IMR-90 (cell line): ENCODE measurements at regions not wholly inside any gene's neighbourhood (a gene's known extent, or its start where the extent isn't known, plus 50 kb on each side); places are given as distances from the start of the nearest gene placed in this dataset.

ENCODE experiments used
- BHLHE40 ChIP-seq: fragments of 150-350 bp; IDR thresholded peaks from 2 replicates; pipeline ENCODE4 v1.6.1; 2016; ENCODE audit warnings: mild to moderate bottlenecking, low read depth, low read length
- CEBPB ChIP-seq: IDR thresholded peaks from 2 replicates; pipeline ENCODE4 v1.6.1; 2012; ENCODE audit warnings: low read depth, low read length, improper control_type of control experiment
- CHD1 ChIP-seq: IDR thresholded peaks from 2 replicates; pipeline ENCODE4 v1.6.1; 2012; ENCODE audit warnings: low read depth, low read length, improper control_type of control experiment
- MAFK ChIP-seq: IDR thresholded peaks from 2 replicates; pipeline ENCODE4 v1.6.1; 2012; ENCODE audit warnings: low read depth, low read length, improper control_type of control experiment
- MXI1 ChIP-seq: IDR thresholded peaks from 2 replicates; pipeline ENCODE4 v1.6.1; 2012; ENCODE audit warnings: low read depth, mild to moderate bottlenecking, low read length, moderate library complexity, borderline replicate concordance
- NFE2L2 ChIP-seq: fragments of 150-350 bp; IDR thresholded peaks from 2 replicates; pipeline ENCODE4 v1.6.1; 2016; ENCODE audit warnings: low read depth, mild to moderate bottlenecking, low read length
- POLR2A ChIP-seq: IDR thresholded peaks from 2 replicates; pipeline ENCODE4 v1.6.1; 2012; ENCODE audit warnings: mild to moderate bottlenecking, low read depth, low read length
- RAD21 ChIP-seq: IDR thresholded peaks from 2 replicates; pipeline ENCODE4 v1.6.1; 2012; ENCODE audit warnings: low read length, improper control_type of control experiment
- RCOR1 ChIP-seq: IDR thresholded peaks from 2 replicates; pipeline ENCODE4 v1.6.1; 2012; ENCODE audit warnings: mild to moderate bottlenecking, low read length, improper control_type of control experiment; ENCODE audit not compliant: insufficient replicate concordance
- RFX5 ChIP-seq: IDR thresholded peaks from 2 replicates; pipeline ENCODE4 v1.8.0; 2012; ENCODE audit warnings: low read depth, mild to moderate bottlenecking, low read length, moderate library complexity
- TF ChIP-seq, protein P1 (sequence below): conservative IDR thresholded peaks from 2 replicates; pipeline ENCODE4 v1.5.1; 2012; ENCODE audit warnings: mild to moderate bottlenecking, low read depth, low read length, improper control_type of control experiment
- TF ChIP-seq, protein P2 (sequence below): fragments of 150-350 bp; IDR thresholded peaks from 2 replicates; pipeline ENCODE4 v1.6.1; 2016; ENCODE audit warnings: low read depth, mild to moderate bottlenecking, low read length, moderate library complexity, borderline replicate concordance
- TF ChIP-seq, protein P3 (sequence below): fragments of 150-350 bp; IDR thresholded peaks from 2 replicates; pipeline ENCODE4 v1.6.1; 2017; ENCODE audit warnings: mild to moderate bottlenecking, antibody characterized with exemption, low read length, low read depth

DNA sequence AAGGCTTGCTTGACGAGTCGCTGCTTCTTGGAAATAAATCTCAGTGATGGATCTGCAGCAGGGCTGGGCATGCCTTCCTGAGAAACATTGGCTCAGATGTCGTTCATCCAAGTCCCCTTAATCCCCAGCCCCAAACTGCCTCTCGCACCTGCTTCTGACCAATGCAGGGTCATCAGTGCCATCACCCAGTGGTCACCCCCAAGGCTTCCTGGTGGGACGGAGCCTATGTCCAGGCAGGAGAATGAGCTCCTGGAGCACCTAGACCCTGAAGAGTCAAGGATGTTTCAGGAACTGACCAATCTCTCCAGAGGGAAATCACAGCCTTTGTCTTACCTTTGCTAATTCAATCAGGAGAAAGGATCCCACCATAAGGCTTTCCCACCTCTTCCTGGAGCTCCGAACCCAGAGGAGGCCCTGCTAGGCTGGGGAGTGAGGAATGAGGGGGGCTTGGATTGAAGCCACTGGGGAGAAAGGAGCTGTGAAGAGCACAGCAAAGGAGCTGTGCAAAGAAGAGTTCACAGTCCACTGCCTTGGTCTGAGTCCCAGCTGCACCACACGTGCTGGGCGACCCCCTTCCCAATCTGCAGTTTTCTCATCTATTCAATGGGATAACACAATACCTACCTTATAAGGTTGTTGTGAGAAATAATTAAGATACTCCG lies 416.1 kb downstream of the NPHP4 start:
- TF ChIP-seq MAFK, result no peak
- TF ChIP-seq POLR2A, result no peak
- TF ChIP-seq, protein P1, sequence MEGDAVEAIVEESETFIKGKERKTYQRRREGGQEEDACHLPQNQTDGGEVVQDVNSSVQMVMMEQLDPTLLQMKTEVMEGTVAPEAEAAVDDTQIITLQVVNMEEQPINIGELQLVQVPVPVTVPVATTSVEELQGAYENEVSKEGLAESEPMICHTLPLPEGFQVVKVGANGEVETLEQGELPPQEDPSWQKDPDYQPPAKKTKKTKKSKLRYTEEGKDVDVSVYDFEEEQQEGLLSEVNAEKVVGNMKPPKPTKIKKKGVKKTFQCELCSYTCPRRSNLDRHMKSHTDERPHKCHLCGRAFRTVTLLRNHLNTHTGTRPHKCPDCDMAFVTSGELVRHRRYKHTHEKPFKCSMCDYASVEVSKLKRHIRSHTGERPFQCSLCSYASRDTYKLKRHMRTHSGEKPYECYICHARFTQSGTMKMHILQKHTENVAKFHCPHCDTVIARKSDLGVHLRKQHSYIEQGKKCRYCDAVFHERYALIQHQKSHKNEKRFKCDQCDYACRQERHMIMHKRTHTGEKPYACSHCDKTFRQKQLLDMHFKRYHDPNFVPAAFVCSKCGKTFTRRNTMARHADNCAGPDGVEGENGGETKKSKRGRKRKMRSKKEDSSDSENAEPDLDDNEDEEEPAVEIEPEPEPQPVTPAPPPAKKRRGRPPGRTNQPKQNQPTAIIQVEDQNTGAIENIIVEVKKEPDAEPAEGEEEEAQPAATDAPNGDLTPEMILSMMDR, result no peak
- no peak for TF ChIP-seq NFE2L2
- no peak for TF ChIP-seq BHLHE40
- TF ChIP-seq MXI1, result no peak
- no peak for TF ChIP-seq RFX5
- TF ChIP-seq CHD1, result no peak
- TF ChIP-seq CEBPB, result no peak
- TF ChIP-seq, protein P2, sequence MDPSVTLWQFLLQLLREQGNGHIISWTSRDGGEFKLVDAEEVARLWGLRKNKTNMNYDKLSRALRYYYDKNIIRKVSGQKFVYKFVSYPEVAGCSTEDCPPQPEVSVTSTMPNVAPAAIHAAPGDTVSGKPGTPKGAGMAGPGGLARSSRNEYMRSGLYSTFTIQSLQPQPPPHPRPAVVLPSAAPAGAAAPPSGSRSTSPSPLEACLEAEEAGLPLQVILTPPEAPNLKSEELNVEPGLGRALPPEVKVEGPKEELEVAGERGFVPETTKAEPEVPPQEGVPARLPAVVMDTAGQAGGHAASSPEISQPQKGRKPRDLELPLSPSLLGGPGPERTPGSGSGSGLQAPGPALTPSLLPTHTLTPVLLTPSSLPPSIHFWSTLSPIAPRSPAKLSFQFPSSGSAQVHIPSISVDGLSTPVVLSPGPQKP, result no peak
- TF ChIP-seq, protein P3, sequence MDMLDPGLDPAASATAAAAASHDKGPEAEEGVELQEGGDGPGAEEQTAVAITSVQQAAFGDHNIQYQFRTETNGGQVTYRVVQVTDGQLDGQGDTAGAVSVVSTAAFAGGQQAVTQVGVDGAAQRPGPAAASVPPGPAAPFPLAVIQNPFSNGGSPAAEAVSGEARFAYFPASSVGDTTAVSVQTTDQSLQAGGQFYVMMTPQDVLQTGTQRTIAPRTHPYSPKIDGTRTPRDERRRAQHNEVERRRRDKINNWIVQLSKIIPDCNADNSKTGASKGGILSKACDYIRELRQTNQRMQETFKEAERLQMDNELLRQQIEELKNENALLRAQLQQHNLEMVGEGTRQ, result no peak
- no peak for TF ChIP-seq RCOR1
- no peak for TF ChIP-seq RAD21
